ENCODE measurements at regions not wholly inside any gene's neighbourhood (a gene's known extent, or its start where the extent isn't known, plus 50 kb on each side); places are given as distances from the start of the nearest gene placed in this dataset.

- peak; percentile 79 for TF ChIP-seq FOXP4 (CRISPR knock-in tag; IDR thresholded peaks at IDR 0.05)
- TF ChIP-seq TAF15 (IDR thresholded peaks at IDR 0.05; ENCODE audit: low read depth, low read length, poor library complexity, severe bottlenecking), result no peak
- 0 out of 2 replicates have a peak, but pooled peaks have one; percentile 64 for TF ChIP-seq LCORL (IDR thresholded peaks at IDR 0.05)
- TF ChIP-seq LCORL (CRISPR knock-in tag; IDR thresholded peaks at IDR 0.05), result peak; percentile 85
- TF ChIP-seq ZMYM4 (CRISPR knock-in tag; IDR thresholded peaks at IDR 0.05), result peak; percentile 22; the same call in 1 of the 2 replicates
- TF ChIP-seq FIP1L1 (IDR thresholded peaks at IDR 0.05; ENCODE audit: borderline replicate concordance, insufficient read depth, low read depth, low read length), result no peak
- 0 out of 2 replicates have a peak, but pooled peaks have one; percentile 39 for TF ChIP-seq STAT6 (CRISPR knock-in tag; IDR thresholded peaks at IDR 0.05; ENCODE audit: borderline replicate concordance)
- 0 out of 2 replicates have a peak, but pooled peaks have one; percentile 30 for TF ChIP-seq SKIL (CRISPR knock-in tag; IDR thresholded peaks at IDR 0.05; ENCODE audit: borderline replicate concordance)
- TF ChIP-seq TP53 (CRISPR knock-in tag; conservative IDR thresholded peaks at IDR 0.05), result no peak
- TF ChIP-seq ZNF761 (CRISPR knock-in tag; conservative IDR thresholded peaks at IDR 0.05), result no peak
- TF ChIP-seq ONECUT2 (CRISPR knock-in tag; IDR thresholded peaks at IDR 0.05), result peak; percentile 74
- TF ChIP-seq ZNF850 (CRISPR knock-in tag; conservative IDR thresholded peaks at IDR 0.05), result no peak
- no peak for TF ChIP-seq SATB2 (CRISPR knock-in tag; IDR thresholded peaks at IDR 0.05)
- peak; percentile 56; the same call in 1 of the 2 replicates for TF ChIP-seq FOXJ3 (CRISPR knock-in tag; IDR thresholded peaks at IDR 0.05; ENCODE audit: borderline replicate concordance)
- peak; percentile 55; the same call in 1 of the 2 replicates for TF ChIP-seq ZFX (CRISPR knock-in tag; IDR thresholded peaks at IDR 0.05; ENCODE audit: low read depth)
- TF ChIP-seq NCOA2 (CRISPR knock-in tag; IDR thresholded peaks at IDR 0.05), result peak; percentile 67; the same call in 1 of the 2 replicates
- peak; percentile 52 for TF ChIP-seq NR2F6 (IDR thresholded peaks at IDR 0.05)
- TF ChIP-seq NR2F6 (CRISPR knock-in tag; IDR thresholded peaks at IDR 0.05), result no peak; the same call in 1 of the 2 replicates
- no peak for TF ChIP-seq ZNF883 (CRISPR knock-in tag; IDR thresholded peaks at IDR 0.05; ENCODE audit: not compliant biosample characterization)
- TF ChIP-seq BCL6 (CRISPR knock-in tag; IDR thresholded peaks at IDR 0.05), result peak; percentile 49; the same call in 1 of the 2 replicates
- no peak for TF ChIP-seq TFAP4 (IDR thresholded peaks at IDR 0.05; ENCODE audit: borderline replicate concordance, low read depth)
- no peak for TF ChIP-seq ZC3H13 (CRISPR knock-in tag; IDR thresholded peaks at IDR 0.05)
- no peak for TF ChIP-seq MTF2 (CRISPR knock-in tag; IDR thresholded peaks at IDR 0.05; ENCODE audit: borderline replicate concordance)
- no peak for TF ChIP-seq SCMH1 (CRISPR knock-in tag; IDR thresholded peaks at IDR 0.05; ENCODE audit: borderline replicate concordance)
- TF ChIP-seq ZNF382 (CRISPR knock-in tag; IDR thresholded peaks at IDR 0.05; ENCODE audit: borderline replicate concordance), result no peak
Measured at GRCh38 chr5:142421228-142421617, 96.4 kb upstream of the SPRY4 start (continued).
